ENCODE measurements at regions not wholly inside any gene's neighbourhood (a gene's known extent, or its start where the extent isn't known, plus 50 kb on each side); places are given as distances from the start of the nearest gene placed in this dataset.

DNA sequence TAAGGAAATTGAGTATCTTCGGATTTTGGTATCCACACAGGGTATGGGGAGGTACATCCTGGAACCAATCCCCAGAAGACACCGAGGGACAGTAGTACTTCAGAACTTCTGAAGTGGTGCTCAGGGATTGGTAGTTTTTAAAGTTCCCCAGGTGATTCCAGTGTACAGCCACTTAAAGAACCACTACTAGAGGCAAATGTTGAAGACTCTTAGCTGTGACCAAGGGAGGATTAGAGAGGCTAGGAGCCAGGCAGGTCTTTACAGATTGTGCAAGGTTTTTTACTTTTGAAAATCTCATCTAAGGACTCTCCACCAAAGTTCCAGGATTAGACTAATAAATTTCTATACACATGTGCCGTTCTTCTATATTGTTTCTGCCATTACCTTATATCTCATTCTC is 52.9 kb upstream of the GLS start:
- TF ChIP-seq, protein P1, sequence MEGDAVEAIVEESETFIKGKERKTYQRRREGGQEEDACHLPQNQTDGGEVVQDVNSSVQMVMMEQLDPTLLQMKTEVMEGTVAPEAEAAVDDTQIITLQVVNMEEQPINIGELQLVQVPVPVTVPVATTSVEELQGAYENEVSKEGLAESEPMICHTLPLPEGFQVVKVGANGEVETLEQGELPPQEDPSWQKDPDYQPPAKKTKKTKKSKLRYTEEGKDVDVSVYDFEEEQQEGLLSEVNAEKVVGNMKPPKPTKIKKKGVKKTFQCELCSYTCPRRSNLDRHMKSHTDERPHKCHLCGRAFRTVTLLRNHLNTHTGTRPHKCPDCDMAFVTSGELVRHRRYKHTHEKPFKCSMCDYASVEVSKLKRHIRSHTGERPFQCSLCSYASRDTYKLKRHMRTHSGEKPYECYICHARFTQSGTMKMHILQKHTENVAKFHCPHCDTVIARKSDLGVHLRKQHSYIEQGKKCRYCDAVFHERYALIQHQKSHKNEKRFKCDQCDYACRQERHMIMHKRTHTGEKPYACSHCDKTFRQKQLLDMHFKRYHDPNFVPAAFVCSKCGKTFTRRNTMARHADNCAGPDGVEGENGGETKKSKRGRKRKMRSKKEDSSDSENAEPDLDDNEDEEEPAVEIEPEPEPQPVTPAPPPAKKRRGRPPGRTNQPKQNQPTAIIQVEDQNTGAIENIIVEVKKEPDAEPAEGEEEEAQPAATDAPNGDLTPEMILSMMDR (IDR thresholded peaks at IDR 0.05) = no peak
- TF ChIP-seq JUNB (IDR thresholded peaks at IDR 0.05) (no peak), SMC3 (IDR thresholded peaks at IDR 0.05) (no peak), RNF2 (IDR thresholded peaks at IDR 0.05; ENCODE audit: borderline replicate concordance, low read depth) (no peak), ZFP36 (IDR thresholded peaks at IDR 0.05; ENCODE audit: borderline replicate concordance, partially characterized antibody) (no peak), JUN (IDR thresholded peaks at IDR 0.05) (no peak)
